ENCODE measurements at regions not wholly inside any gene's neighbourhood (a gene's known extent, or its start where the extent isn't known, plus 50 kb on each side); places are given as distances from the start of the nearest gene placed in this dataset.

DNA sequence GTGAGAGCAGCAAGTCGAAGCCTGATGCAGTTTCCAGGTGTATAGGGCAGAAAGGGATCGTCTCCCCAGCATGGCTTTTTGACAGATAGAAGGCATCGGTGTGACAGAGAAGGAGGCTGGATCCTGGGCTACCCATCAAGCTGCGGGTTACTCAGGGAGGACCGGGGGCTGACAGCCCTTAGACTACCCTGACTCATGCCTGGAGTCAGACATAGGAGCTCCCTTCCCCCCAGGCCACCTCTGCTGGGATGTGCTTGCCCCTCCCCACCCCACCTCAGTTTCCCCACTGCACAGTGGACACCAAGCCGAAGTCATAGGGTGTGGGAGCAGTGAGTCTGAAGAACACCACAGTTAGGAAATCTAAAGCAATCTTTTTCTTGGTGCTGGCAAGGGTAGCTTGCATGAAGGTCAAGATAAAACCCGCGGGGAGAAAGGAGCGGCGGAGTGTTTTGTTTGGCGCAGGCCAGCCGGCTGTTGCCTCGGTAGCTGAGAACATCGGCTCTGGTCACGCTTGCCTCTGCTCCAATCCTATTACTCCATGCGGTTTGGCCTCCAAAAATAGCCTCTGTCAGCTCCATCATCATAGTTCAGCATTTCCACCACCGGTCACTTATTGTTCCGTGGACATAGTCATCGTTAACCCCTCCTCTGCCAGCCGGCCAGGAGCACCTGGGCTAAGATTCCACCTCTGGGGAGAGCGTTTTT lies 169.2 kb upstream of the GLI2 start:
- TF ChIP-seq, protein P1, sequence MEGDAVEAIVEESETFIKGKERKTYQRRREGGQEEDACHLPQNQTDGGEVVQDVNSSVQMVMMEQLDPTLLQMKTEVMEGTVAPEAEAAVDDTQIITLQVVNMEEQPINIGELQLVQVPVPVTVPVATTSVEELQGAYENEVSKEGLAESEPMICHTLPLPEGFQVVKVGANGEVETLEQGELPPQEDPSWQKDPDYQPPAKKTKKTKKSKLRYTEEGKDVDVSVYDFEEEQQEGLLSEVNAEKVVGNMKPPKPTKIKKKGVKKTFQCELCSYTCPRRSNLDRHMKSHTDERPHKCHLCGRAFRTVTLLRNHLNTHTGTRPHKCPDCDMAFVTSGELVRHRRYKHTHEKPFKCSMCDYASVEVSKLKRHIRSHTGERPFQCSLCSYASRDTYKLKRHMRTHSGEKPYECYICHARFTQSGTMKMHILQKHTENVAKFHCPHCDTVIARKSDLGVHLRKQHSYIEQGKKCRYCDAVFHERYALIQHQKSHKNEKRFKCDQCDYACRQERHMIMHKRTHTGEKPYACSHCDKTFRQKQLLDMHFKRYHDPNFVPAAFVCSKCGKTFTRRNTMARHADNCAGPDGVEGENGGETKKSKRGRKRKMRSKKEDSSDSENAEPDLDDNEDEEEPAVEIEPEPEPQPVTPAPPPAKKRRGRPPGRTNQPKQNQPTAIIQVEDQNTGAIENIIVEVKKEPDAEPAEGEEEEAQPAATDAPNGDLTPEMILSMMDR (IDR thresholded peaks at IDR 0.05), result no peak
- TF ChIP-seq POLR2A (IDR thresholded peaks at IDR 0.05), result no peak
